H1 (cell line): ENCODE measurements at regions not wholly inside any gene's neighbourhood (a gene's known extent, or its start where the extent isn't known, plus 50 kb on each side); places are given as distances from the start of the nearest gene placed in this dataset.

Experiments used
- CHD2 ChIP-seq: IDR thresholded peaks from 2 replicates; pipeline ENCODE4 v1.6.1; 2012; ENCODE audit warnings: low read length, improper control_type of control experiment
- EP300 ChIP-seq, 2 experiments: IDR thresholded peaks; 1 replicate in 1 of 2; 2 replicates in 1 of 2; pipeline ENCODE4 v1.6.1; 2011 to 2012; ENCODE audit warnings: low read depth in 2 of 2, low read length in 2 of 2, mild to moderate bottlenecking in 2 of 2, borderline replicate concordance in 1 of 2, inconsistent platforms in 1 of 2, moderate library complexity in 1 of 2
- EZH2 ChIP-seq: fragments of 200-600 bp; sonication (generic); IDR thresholded peaks from 2 replicates; pipeline ENCODE4 v1.7.1; 2012; ENCODE audit warnings: low read depth, mild to moderate bottlenecking, moderate library complexity, low read length, inconsistent platforms; ENCODE audit not compliant: severe bottlenecking
- JUN ChIP-seq: IDR thresholded peaks from 2 replicates; pipeline ENCODE4 v1.6.1; 2011; ENCODE audit warnings: low read depth, mild to moderate bottlenecking, improper control_type of control experiment, low read length
- PHF8 ChIP-seq: fragments of 200-600 bp; sonication (generic); conservative IDR thresholded peaks from 2 replicates; pipeline ENCODE4 v1.7.1; 2012; ENCODE audit warnings: low read depth, mild to moderate bottlenecking, inconsistent platforms, low read length, moderate library complexity
- POLR2A ChIP-seq, 2 experiments: IDR thresholded peaks; 1 replicate in 1 of 2; 2 replicates in 1 of 2; pipeline ENCODE4 v1.6.1; 2011; ENCODE audit warnings: low read depth in 2 of 2, low read length in 2 of 2, mild to moderate bottlenecking in 2 of 2; ENCODE audit errors: control extremely low read depth in 1 of 2
- SIN3A ChIP-seq, 2 experiments: IDR thresholded peaks in 1 of 2; conservative IDR thresholded peaks in 1 of 2; 2 replicates each; pipeline ENCODE4 v1.6.1; 2011 to 2012; ENCODE audit warnings: low read length in 2 of 2, improper control_type of control experiment in 1 of 2, low read depth in 1 of 2, mild to moderate bottlenecking in 1 of 2
- SRF ChIP-seq: IDR thresholded peaks from 2 replicates; pipeline ENCODE4 v1.6.1; 2011; ENCODE audit warnings: mild to moderate bottlenecking, low read depth, low read length, moderate library complexity
- SUZ12 ChIP-seq: fragments of 200-600 bp; sonication (generic); IDR thresholded peaks from 2 replicates; pipeline ENCODE4 v1.6.1; 2012; ENCODE audit warnings: mild to moderate bottlenecking, inconsistent platforms, low read length, moderate library complexity, mixed read lengths
- TAF1 ChIP-seq: IDR thresholded peaks from 2 replicates; pipeline ENCODE4 v1.6.1; 2011; ENCODE audit warnings: mild to moderate bottlenecking, low read depth, low read length
- YY1 ChIP-seq: IDR thresholded peaks from 2 replicates; pipeline ENCODE4 v1.6.1; 2011; ENCODE audit warnings: low read depth, mild to moderate bottlenecking, low read length
- TF ChIP-seq, protein P1 (sequence below), 3 experiments: IDR thresholded peaks; 1 replicate in 2 of 3; 2 replicates in 1 of 3; pipeline versions ENCODE4 v1.5.1 to v1.6.1; 2011; ENCODE audit warnings: low read length in 3 of 3, mild to moderate bottlenecking in 3 of 3, inconsistent platforms in 2 of 3, low read depth in 1 of 3, moderate library complexity in 1 of 3; ENCODE audit not compliant: insufficient read depth in 1 of 3; ENCODE audit errors: control extremely low read depth in 1 of 3

DNA sequence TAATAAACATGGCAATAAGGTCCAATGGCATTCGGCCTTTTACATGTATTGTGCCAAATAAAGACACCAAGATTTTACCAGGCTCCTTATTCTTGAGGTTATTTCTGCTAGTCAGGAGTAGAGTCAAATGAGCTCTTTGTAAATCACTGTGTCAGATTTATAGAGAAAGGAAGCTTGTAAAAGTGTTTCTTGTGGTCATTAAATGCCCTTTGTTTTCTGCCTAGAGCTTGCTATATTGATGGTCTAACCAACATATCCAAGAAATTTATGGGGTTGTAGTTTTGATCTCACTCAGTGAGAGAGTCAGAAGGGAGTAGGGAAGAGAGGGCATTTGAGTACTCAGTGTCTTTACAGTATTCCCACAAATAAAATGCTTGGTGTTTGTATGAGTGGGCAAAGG lies 86.2 kb upstream of the FRMPD4 start:
- TF ChIP-seq CHD2 (no peak), SIN3A (conservative IDR thresholded peaks at IDR 0.05 in 1 of 2, IDR thresholded peaks at IDR 0.05 in 1 of 2; ENCODE audit: low read depth in 1 of 2, low read length in 2 of 2) (no peak), POLR2A (IDR thresholded peaks at IDR 0.05; ENCODE audit: control extremely low read depth in 1 of 2, low read depth in 2 of 2, low read length in 2 of 2) (no peak), EZH2 (no peak), TAF1 (no peak), EP300 (IDR thresholded peaks at IDR 0.05; ENCODE audit: borderline replicate concordance in 1 of 2, low read depth in 2 of 2, low read length in 2 of 2) (no peak), YY1 (no peak), PHF8 (no peak), JUN (no peak), SUZ12 (no peak), SRF (no peak)
- TF ChIP-seq, protein P1, sequence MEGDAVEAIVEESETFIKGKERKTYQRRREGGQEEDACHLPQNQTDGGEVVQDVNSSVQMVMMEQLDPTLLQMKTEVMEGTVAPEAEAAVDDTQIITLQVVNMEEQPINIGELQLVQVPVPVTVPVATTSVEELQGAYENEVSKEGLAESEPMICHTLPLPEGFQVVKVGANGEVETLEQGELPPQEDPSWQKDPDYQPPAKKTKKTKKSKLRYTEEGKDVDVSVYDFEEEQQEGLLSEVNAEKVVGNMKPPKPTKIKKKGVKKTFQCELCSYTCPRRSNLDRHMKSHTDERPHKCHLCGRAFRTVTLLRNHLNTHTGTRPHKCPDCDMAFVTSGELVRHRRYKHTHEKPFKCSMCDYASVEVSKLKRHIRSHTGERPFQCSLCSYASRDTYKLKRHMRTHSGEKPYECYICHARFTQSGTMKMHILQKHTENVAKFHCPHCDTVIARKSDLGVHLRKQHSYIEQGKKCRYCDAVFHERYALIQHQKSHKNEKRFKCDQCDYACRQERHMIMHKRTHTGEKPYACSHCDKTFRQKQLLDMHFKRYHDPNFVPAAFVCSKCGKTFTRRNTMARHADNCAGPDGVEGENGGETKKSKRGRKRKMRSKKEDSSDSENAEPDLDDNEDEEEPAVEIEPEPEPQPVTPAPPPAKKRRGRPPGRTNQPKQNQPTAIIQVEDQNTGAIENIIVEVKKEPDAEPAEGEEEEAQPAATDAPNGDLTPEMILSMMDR (IDR thresholded peaks at IDR 0.05; ENCODE audit: control extremely low read depth in 1 of 3, insufficient read depth in 1 of 3, low read depth in 1 of 3, low read length in 3 of 3): no peak
